Endothelial cell of umbilical vein (primary cell): ENCODE measurements at regions not wholly inside any gene's neighbourhood (a gene's known extent, or its start where the extent isn't known, plus 50 kb on each side); places are given as distances from the start of the nearest gene placed in this dataset.

Experiments used
- BruUV-seq: library from RNA; stranded (reverse); fragments of 400-500 nt; replicated peaks from 2 replicates; lab custom pipeline; 2021; lab: Mats Ljungman, UMichigan
- CTCF ChIA-PET: fragments of 300-600, 350-600 bp; sonication (Branson Sonifier 250); formaldehyde crosslinking; loops from one replicate; lab custom pipeline; 2021; ENCODE audit warnings: antibody characterized with exemption, inconsistent platforms; lab: Charles Lee
- POLR2A ChIA-PET: fragments of 300-600, 350-600 bp; sonication (Branson Sonifier 250); formaldehyde crosslinking; loops from one replicate; lab custom pipeline; 2021; ENCODE audit warnings: antibody characterized with exemption, inconsistent platforms; lab: Charles Lee
- DNase-seq: peaks from one replicate; pipeline ENCODE4 v3.0.0-alpha.2; 2011; ENCODE audit warnings: low read depth, low spot score
- FAIRE-seq: peaks from 2 replicates; lab custom pipeline; 2011; peaks lifted over from hg19 to GRCh38; lab: Jason Lieb, UNC
- H2AFZ ChIP-seq: 2 replicates; pipeline ENCODE4 v1.6.0; 2012; ENCODE audit warnings: low read depth, low read length, control low read depth, inconsistent platforms
- H3K27ac ChIP-seq: 2 replicates; pipeline ENCODE4 v1.5.1; 2011; ENCODE audit warnings: low read depth, mild to moderate bottlenecking, control low read depth, low read length, moderate library complexity; ENCODE audit not compliant: insufficient read depth
- H3K27me3 ChIP-seq, 2 experiments: 2 replicates each; pipeline versions ENCODE4 v1.6.0 to v1.6.1; 2011; ENCODE audit warnings: low read length in 2 of 2, mixed read lengths in 1 of 2; ENCODE audit not compliant: control insufficient read depth in 2 of 2, insufficient read depth in 2 of 2
- H3K36me3 ChIP-seq, 2 experiments: 2 replicates in 1 of 2; 3 replicates in 1 of 2; pipeline ENCODE4 v1.5.1; 2011; ENCODE audit warnings: low read length in 2 of 2, mild to moderate bottlenecking in 1 of 2, moderate library complexity in 1 of 2; ENCODE audit not compliant: control insufficient read depth in 2 of 2, insufficient read depth in 2 of 2; ENCODE audit errors: extremely low read depth in 1 of 2
- H3K4me1 ChIP-seq: 3 replicates; pipeline ENCODE4 v1.5.1; 2011; ENCODE audit warnings: mild to moderate bottlenecking, low read length; ENCODE audit not compliant: control insufficient read depth, insufficient read depth; ENCODE audit errors: extremely low read depth
- H3K4me2 ChIP-seq: 2 replicates; pipeline ENCODE4 v1.6.1; 2011; ENCODE audit warnings: low read length, control low read depth, mixed read lengths; ENCODE audit not compliant: insufficient read depth
- H3K4me3 ChIP-seq, 3 experiments: fragments of 200-600 bp in 1 of 3; sonication (generic), shearing (Covaris generic) in 1 of 3; replicated peaks in 1 of 3; 2 replicates each; pipeline ENCODE4 v1.5.1; 2011 to 2016; ENCODE audit warnings: control low read depth in 3 of 3, low read length in 3 of 3, mild to moderate bottlenecking in 2 of 3, inconsistent platforms in 1 of 3, low read depth in 1 of 3, moderate library complexity in 1 of 3; ENCODE audit not compliant: insufficient read depth in 1 of 3
- H3K79me2 ChIP-seq: 2 replicates; pipeline ENCODE4 v1.6.0; 2012; ENCODE audit warnings: low read length, inconsistent platforms; ENCODE audit not compliant: control insufficient read depth, insufficient read depth
- H3K9ac ChIP-seq: replicated peaks from 2 replicates; pipeline ENCODE3; 2011; ENCODE audit warnings: low read length, control low read depth; ENCODE audit not compliant: insufficient read depth; ENCODE audit errors: extremely low read depth
- H3K9me1 ChIP-seq: replicated peaks from 3 replicates; pipeline ENCODE4 v1.6.0; 2011; ENCODE audit warnings: mild to moderate bottlenecking, low read length; ENCODE audit not compliant: control insufficient read depth, insufficient read depth; ENCODE audit errors: extremely low read depth
- H3K9me3 ChIP-seq: replicated peaks from 2 replicates; pipeline ENCODE4 v1.5.1; 2012; ENCODE audit warnings: low read length, inconsistent platforms; ENCODE audit not compliant: control insufficient read depth, insufficient read depth
- H4K20me1 ChIP-seq: replicated peaks from 2 replicates; pipeline ENCODE3; 2011; ENCODE audit warnings: mild to moderate bottlenecking, low read length; ENCODE audit not compliant: control insufficient read depth, insufficient read depth; ENCODE audit errors: extremely low read depth
- CTCF ChIP-seq, 2 donors: IDR thresholded peaks; 1 replicate in 1 of 2; 2 replicates in 1 of 2; pipeline ENCODE4 v1.5.1; 2011; ENCODE audit warnings: low read length in 2 of 2, mild to moderate bottlenecking in 2 of 2, moderate library complexity in 2 of 2, control low read depth in 1 of 2, inconsistent platforms in 1 of 2, low read depth in 1 of 2; ENCODE audit not compliant: insufficient read depth in 1 of 2; ENCODE audit errors: extremely low read depth in 1 of 2
- EZH2 ChIP-seq: IDR thresholded peaks from 2 replicates; pipeline ENCODE4 v1.6.1; 2012; ENCODE audit warnings: borderline replicate concordance, low read depth, mild to moderate bottlenecking, moderate library complexity, low read length, inconsistent platforms; ENCODE audit not compliant: severe bottlenecking
- FOS ChIP-seq: IDR thresholded peaks from 2 replicates; pipeline ENCODE4 v1.6.1; 2011; ENCODE audit warnings: mild to moderate bottlenecking, low read length, moderate library complexity, borderline replicate concordance; ENCODE audit not compliant: insufficient read depth
- GATA2 ChIP-seq: IDR thresholded peaks from 2 replicates; pipeline ENCODE4 v1.7.0; 2011; ENCODE audit warnings: low read depth, mild to moderate bottlenecking, moderate library complexity, mixed read lengths, low read length; ENCODE audit not compliant: insufficient read length, insufficient read depth
- JUN ChIP-seq: IDR thresholded peaks from 2 replicates; pipeline ENCODE4 v1.6.1; 2011; ENCODE audit warnings: borderline replicate concordance, low read depth; ENCODE audit not compliant: insufficient read length, insufficient read depth
- MAX ChIP-seq: IDR thresholded peaks from 2 replicates; pipeline ENCODE4 v1.6.1; 2011; ENCODE audit not compliant: insufficient read depth, insufficient read length
- MYC ChIP-seq: IDR thresholded peaks from one replicate; pipeline ENCODE4 v1.6.1; 2011; ENCODE audit warnings: mild to moderate bottlenecking, low read depth, low read length
- POLR2A ChIP-seq: IDR thresholded peaks from 2 replicates; pipeline ENCODE4 v1.6.1; 2012; ENCODE audit warnings: low read depth, mild to moderate bottlenecking, control low read depth, low read length
- POLR2AphosphoS5 ChIP-seq: IDR thresholded peaks from 2 replicates; pipeline ENCODE4 v1.6.1; 2012; ENCODE audit warnings: low read depth, mild to moderate bottlenecking, control low read depth, low read length, moderate library complexity; ENCODE audit not compliant: insufficient read depth
- dilution Hi-C: fragments of 300-500 bp; cut with MboI; formaldehyde crosslinking; loops from one replicate; pipeline ENCODE4 v1.15.0; 2019; ENCODE audit warnings: low sequenced_read_pairs; ENCODE audit not compliant: extremely low pct_ligation_motif_present
- intact Hi-C: fragments of 100-400 bp; cut with micrococcal nuclease; formaldehyde crosslinking; loops from one replicate; pipeline ENCODE4 v1.10.0; 2022

- DNase-seq (no peak), FAIRE-seq (no peak)
- Histone ChIP-seq H3K36me3 (no peaks in the 10 kb centered on the region), H3K9me1 (no peaks in the 10 kb centered on the region), H2AFZ (no peak overlapping the region), H3K9me3 (peaks cover 2% of the 10 kb centered on the region), H3K27me3 (no peaks in the 10 kb centered on the region), H3K79me2 (no peaks in the 10 kb centered on the region), H3K4me2 (no peak overlapping the region), H3K9ac (no peak overlapping the region), H3K4me3 (no peak overlapping the region), H4K20me1 (no peaks in the 10 kb centered on the region), H3K27ac (no peak overlapping the region), H3K4me1 (no peaks in the 10 kb centered on the region)
- ChIA-PET POLR2A (no interaction called here), CTCF (no interaction called here)
- intact Hi-C loops (no loop called here), dilution Hi-C loops (no loop called here)
- no TSS peak for BruUV-seq
- TF ChIP-seq CTCF (IDR thresholded peaks at IDR 0.05; ENCODE audit: extremely low read depth in 1 of 2, insufficient read depth in 1 of 2, low read depth in 1 of 2, low read length in 2 of 2) (no peak), POLR2AphosphoS5 (no peak), GATA2 (no peak), MYC (no peak), JUN (no peak), EZH2 (no peak), POLR2A (no peak), MAX (no peak), FOS (no peak)
Observed at GRCh38 chr9:118313965-118314364, 609.8 kb downstream of the TLR4 start.
